HepG2 (cell line): ENCODE measurements at regions not wholly inside any gene's neighbourhood (a gene's known extent, or its start where the extent isn't known, plus 50 kb on each side); places are given as distances from the start of the nearest gene placed in this dataset.

Experiments
- ATAC-seq: fragments of 200-7000 bp; cut with Tn5 transposase; 3 replicates; pipeline ENCODE4 v1.9.1; 2020; ENCODE audit warnings: mild to moderate bottlenecking, moderate library complexity
- BruUV-seq: library from RNA; stranded (reverse); fragments of 400-500 nt; replicated peaks from 2 replicates; lab custom pipeline; 2021; lab: Mats Ljungman, UMichigan
- CTCF ChIA-PET: fragments of 300-600 bp; formaldehyde crosslinking; extraction: SDS; loops from one replicate; lab custom pipeline; 2021; ENCODE audit warnings: low total read pairs, inconsistent platforms, low intra/inter-chr PET ratio; lab: Yijun Ruan, JAX
- POLR2A ChIA-PET: fragments of 350-600 bp; sonication (Branson Sonifier 250); formaldehyde crosslinking; loops from one replicate; lab custom pipeline; 2020; ENCODE audit warnings: antibody characterized with exemption, inconsistent platforms; lab: Yijun Ruan, JAX
- DNase-seq: peaks from one replicate; pipeline ENCODE4 v3.0.0-alpha.2; 2015; ENCODE audit warnings: low spot score
- FAIRE-seq: peaks from 3 replicates; lab custom pipeline; 2011; peaks lifted over from hg19 to GRCh38; lab: Jason Lieb, UNC
- H2AFZ ChIP-seq: one replicate; pipeline ENCODE4 v1.6.1; 2011; ENCODE audit warnings: low read length, inconsistent platforms
- H3K27ac ChIP-seq: fragments of 300-600 bp; 3 replicates; pipeline ENCODE4 v1.8.0; 2011; ENCODE audit warnings: mixed run types, mild to moderate bottlenecking, mixed read lengths, low read length, inconsistent platforms; ENCODE audit not compliant: insufficient read depth; ENCODE audit errors: extremely low read length
- H3K27me3 ChIP-seq, 2 experiments: fragments of 200-600 bp in 1 of 2; 2 replicates in 1 of 2; 3 replicates in 1 of 2; pipeline versions ENCODE4 v1.6.0 to v1.8.0; 2011; ENCODE audit warnings: low read length in 2 of 2, mild to moderate bottlenecking in 2 of 2, moderate library complexity in 2 of 2, inconsistent platforms in 1 of 2; ENCODE audit not compliant: insufficient read depth in 2 of 2, control insufficient read depth in 1 of 2
- H3K36me3 ChIP-seq, 2 experiments: fragments of 200-600 bp in 1 of 2; replicated peaks in 1 of 2; 2 replicates in 1 of 2; 3 replicates in 1 of 2; pipeline versions ENCODE4 v1.5.1 to v1.8.0; 2011; ENCODE audit warnings: low read length in 2 of 2, inconsistent platforms in 1 of 2; ENCODE audit not compliant: insufficient read depth in 2 of 2, control insufficient read depth in 1 of 2
- H3K4me1 ChIP-seq: 2 replicates; pipeline ENCODE4 v1.5.1; 2012; ENCODE audit warnings: low read length, inconsistent platforms; ENCODE audit not compliant: insufficient read depth
- H3K4me2 ChIP-seq: 2 replicates; pipeline ENCODE4 v1.6.0; 2011; ENCODE audit warnings: low read depth, low read length, inconsistent platforms
- H3K4me3 ChIP-seq, 3 experiments: fragments of 200-600 bp in 1 of 3; sonication (generic), shearing (Covaris generic) in 1 of 3; replicated peaks in 1 of 3; 2 replicates each; pipeline ENCODE4 v1.5.1; 2011 to 2016; ENCODE audit warnings: low read length in 3 of 3, inconsistent platforms in 2 of 3, low read depth in 2 of 3, mild to moderate bottlenecking in 2 of 3, control low read depth in 1 of 3, mixed read lengths in 1 of 3; ENCODE audit not compliant: insufficient read depth in 1 of 3
- H3K79me2 ChIP-seq: one replicate; pipeline ENCODE4 v1.6.1; 2011; ENCODE audit warnings: low read length, inconsistent platforms; ENCODE audit not compliant: insufficient read depth
- H3K9ac ChIP-seq: 2 replicates; pipeline ENCODE4 v1.6.0; 2011; ENCODE audit warnings: mild to moderate bottlenecking, low read depth, low read length, inconsistent platforms; ENCODE audit not compliant: insufficient read depth
- H3K9me3 ChIP-seq: 2 replicates; pipeline ENCODE4 v1.5.1; 2012; ENCODE audit warnings: mild to moderate bottlenecking, low read length
- H4K20me1 ChIP-seq: 2 replicates; pipeline ENCODE4 v1.6.0; 2011; ENCODE audit warnings: inconsistent platforms, mild to moderate bottlenecking, low read length, moderate library complexity; ENCODE audit not compliant: insufficient read depth
- MAFG ChIP-seq: sonication (generic); formaldehyde crosslinking; IDR thresholded peaks from 2 replicates; pipeline ENCODE4 v1.5.1; 2020; ENCODE audit warnings: mild to moderate bottlenecking, missing genetic modification reagents
- MEIS1 ChIP-seq: sonication (generic); formaldehyde crosslinking; IDR thresholded peaks from 2 replicates; pipeline ENCODE4 v1.9.0; 2021; ENCODE audit warnings: mild to moderate bottlenecking, missing genetic modification reagents, moderate library complexity, borderline replicate concordance
- MEIS2 ChIP-seq: sonication (generic); formaldehyde crosslinking; IDR thresholded peaks from 2 replicates; pipeline ENCODE4 v1.9.0; 2021; ENCODE audit warnings: mild to moderate bottlenecking, missing genetic modification reagents
- PPARG ChIP-seq: conservative IDR thresholded peaks from 2 replicates; pipeline ENCODE4 v1.6.1; 2016; ENCODE audit warnings: missing biosample characterization, missing genetic modification reagents
- SATB2 ChIP-seq: sonication (generic); formaldehyde crosslinking; IDR thresholded peaks from 2 replicates; pipeline ENCODE4 v1.5.0; 2020; ENCODE audit warnings: missing genetic modification reagents
- SP4 ChIP-seq: sonication (generic); formaldehyde crosslinking; IDR thresholded peaks from 2 replicates; pipeline ENCODE4 v1.8.1; 2023; ENCODE audit warnings: mild to moderate bottlenecking, missing genetic modification reagents
- TMF1 ChIP-seq: sonication (generic); formaldehyde crosslinking; IDR thresholded peaks from 2 replicates; pipeline ENCODE4 v1.8.1; 2022; ENCODE audit warnings: low read depth, missing genetic modification reagents
- ZMYM2 ChIP-seq: sonication (generic); formaldehyde crosslinking; IDR thresholded peaks from 2 replicates; pipeline ENCODE4 v1.8.0; 2022; ENCODE audit warnings: mild to moderate bottlenecking, missing genetic modification reagents
- ZNF207 ChIP-seq: fragments of 450-650 bp; IDR thresholded peaks from 2 replicates; pipeline ENCODE4 v1.6.1; 2016; ENCODE audit warnings: antibody characterized with exemption, borderline replicate concordance
- ZNF274 ChIP-seq: sonication (generic); formaldehyde crosslinking; IDR thresholded peaks from 2 replicates; pipeline ENCODE4 v1.5.1; 2020; ENCODE audit warnings: mild to moderate bottlenecking, missing genetic modification reagents
- ZNF451 ChIP-seq: sonication (generic); formaldehyde crosslinking; IDR thresholded peaks from 2 replicates; pipeline ENCODE4 v1.5.0; 2020; ENCODE audit warnings: mild to moderate bottlenecking, missing genetic modification reagents
- ZNF598 ChIP-seq: sonication (generic); formaldehyde crosslinking; IDR thresholded peaks from 2 replicates; pipeline ENCODE4 v1.5.1; 2020; ENCODE audit warnings: mild to moderate bottlenecking, missing genetic modification reagents, borderline replicate concordance
- WGBS: methylation state at CpG from one replicate; pipeline ENCODE4 v1.1.6; 2017; ENCODE audit warnings: low lambda C conversion rate; 5-methylcytosine and 5-hydroxymethylcytosine counted together
- in situ Hi-C: cut with HindIII; loops from 2 replicates; pipeline ENCODE4 v1.10.0; 2017; ENCODE audit warnings: low pct_unique_long_range_greater_than_20kb; ENCODE audit not compliant: extremely low pct_ligation_motif_present
- intact Hi-C: fragments of 100-400 bp; cut with micrococcal nuclease; formaldehyde crosslinking; loops from one replicate; pipeline ENCODE4 v1.10.0; 2022; ENCODE audit not compliant: unreplicated experiment
- TF ChIP-seq, protein P1 (sequence below): sonication (generic); formaldehyde crosslinking; IDR thresholded peaks from 2 replicates; pipeline ENCODE4 v1.8.1; 2022; ENCODE audit warnings: low read depth, mild to moderate bottlenecking, missing genetic modification reagents
- TF ChIP-seq, protein P2 (sequence below): sonication (generic); formaldehyde crosslinking; IDR thresholded peaks from 2 replicates; pipeline ENCODE4 v1.5.1; 2020; ENCODE audit warnings: missing genetic modification reagents, mild to moderate bottlenecking, borderline replicate concordance
- TF ChIP-seq, protein P3 (sequence below): sonication (generic); formaldehyde crosslinking; conservative IDR thresholded peaks from 2 replicates; pipeline ENCODE4 v1.8.0; 2022; ENCODE audit warnings: low read depth, missing genetic modification reagents

DNA sequence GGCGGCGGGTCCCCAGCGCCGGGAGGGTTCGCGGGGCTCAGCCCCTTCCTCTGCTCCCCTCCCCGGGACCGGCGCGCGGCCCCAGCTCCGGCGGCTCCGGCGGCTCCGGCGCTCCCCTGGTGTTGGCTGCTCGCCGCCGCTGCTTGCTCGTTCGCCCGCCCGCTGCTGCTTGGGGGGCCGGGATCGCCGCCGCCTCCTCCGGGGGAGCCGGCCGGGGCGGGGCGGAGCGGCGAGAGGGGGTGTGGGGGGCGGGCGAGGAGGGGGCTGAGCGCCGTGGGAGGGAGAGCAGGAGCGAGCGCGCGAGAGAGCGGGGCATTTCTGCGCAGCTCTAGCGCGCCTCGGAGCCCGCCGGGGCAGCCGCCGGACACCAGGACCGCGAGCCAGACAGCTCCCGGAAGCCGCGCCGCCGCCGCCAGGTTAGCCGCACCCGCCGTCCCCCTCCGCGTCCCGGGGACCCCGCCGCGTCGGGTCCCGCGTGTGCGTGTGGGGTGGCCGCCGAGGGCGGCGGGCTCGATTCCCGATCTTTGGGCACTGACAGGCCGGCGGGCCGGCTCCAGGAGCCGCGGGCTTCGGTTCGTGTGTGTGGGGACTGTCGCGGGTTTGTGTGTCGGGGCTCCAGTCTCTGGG lies 62.0 kb upstream of the EPB41L1 start (continued):
- TF ChIP-seq, protein P1, sequence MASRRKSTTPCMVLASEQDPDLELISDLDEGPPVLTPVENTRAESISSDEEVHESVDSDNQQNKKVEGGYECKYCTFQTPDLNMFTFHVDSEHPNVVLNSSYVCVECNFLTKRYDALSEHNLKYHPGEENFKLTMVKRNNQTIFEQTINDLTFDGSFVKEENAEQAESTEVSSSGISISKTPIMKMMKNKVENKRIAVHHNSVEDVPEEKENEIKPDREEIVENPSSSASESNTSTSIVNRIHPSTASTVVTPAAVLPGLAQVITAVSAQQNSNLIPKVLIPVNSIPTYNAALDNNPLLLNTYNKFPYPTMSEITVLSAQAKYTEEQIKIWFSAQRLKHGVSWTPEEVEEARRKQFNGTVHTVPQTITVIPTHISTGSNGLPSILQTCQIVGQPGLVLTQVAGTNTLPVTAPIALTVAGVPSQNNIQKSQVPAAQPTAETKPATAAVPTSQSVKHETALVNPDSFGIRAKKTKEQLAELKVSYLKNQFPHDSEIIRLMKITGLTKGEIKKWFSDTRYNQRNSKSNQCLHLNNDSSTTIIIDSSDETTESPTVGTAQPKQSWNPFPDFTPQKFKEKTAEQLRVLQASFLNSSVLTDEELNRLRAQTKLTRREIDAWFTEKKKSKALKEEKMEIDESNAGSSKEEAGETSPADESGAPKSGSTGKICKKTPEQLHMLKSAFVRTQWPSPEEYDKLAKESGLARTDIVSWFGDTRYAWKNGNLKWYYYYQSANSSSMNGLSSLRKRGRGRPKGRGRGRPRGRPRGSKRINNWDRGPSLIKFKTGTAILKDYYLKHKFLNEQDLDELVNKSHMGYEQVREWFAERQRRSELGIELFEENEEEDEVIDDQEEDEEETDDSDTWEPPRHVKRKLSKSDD (CRISPR knock-in tag) = 0 out of 2 replicates have a peak, but pooled peaks have one; percentile 20
- TF ChIP-seq ZNF598 (CRISPR knock-in tag) (no peak), MEIS2 (CRISPR knock-in tag) (0 out of 2 replicates have a peak, but pooled peaks have one; percentile 31), MAFG (CRISPR knock-in tag) (no peak), ZNF451 (CRISPR knock-in tag) (0 out of 2 replicates have a peak, but pooled peaks have one; percentile 24), PPARG (CRISPR knock-in tag) (no peak), TMF1 (CRISPR knock-in tag) (no peak)

DNA sequence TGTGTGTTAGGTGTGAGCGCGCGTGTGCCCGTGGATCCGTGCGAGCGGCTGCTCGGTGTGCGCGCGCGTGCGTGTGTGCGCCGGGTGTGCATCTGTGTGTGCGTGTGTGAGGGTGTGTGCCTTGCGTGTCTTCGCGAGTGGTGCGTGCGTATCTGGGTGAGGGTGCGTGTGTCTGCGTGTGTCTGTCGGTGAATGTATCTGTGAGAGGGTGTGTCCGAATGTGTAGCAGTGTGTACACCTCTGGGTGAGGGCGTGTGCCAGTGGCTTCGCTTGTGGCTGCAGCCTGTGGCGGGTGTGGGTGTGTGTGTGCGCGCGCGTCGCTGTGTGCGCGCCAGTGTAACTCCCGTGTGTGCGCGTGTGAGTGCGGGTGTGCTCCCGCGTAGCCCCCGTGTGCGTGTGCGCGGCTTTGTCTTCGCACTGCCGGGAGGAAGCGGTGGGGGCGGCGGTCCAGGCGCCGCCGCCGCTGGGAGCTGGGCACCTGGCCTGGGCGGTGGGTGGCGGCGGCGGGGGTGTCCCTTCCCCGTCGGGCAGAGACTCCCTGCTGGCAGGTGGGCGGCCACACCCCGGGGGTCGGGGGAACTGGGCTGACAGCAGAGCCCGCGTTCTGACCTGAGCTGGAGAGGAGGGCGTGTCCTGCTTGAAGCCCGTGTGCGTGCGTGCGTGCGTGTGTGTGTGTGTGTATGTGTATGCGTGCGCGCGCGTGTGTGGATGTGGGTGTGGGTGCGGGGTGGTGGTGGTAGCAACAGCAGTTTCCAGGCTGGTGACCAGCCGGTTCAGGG lies 61.3 kb upstream of the EPB41L1 start:
- CTCF ChIA-PET = no interaction called here
- ATAC-seq = peak; percentile 43
- H3K9me3 ChIP-seq = no peaks in the 10 kb centered on the region
- H3K27me3 ChIP-seq = peaks cover 20 to 75% of the 10 kb centered on the region in 2 experiments
- no peak overlapping the region for H3K9ac ChIP-seq
- POLR2A ChIA-PET = interaction anchor here (0.8 kb wide), 1 partner anchor 23 kb away, joined by 3 read pairs; no protein-coding TSS in a partner anchor
- no peaks in the 10 kb centered on the region for H4K20me1 ChIP-seq
- peak overlapping the region; percentile 49 to 78 (median 51) for H3K4me3 ChIP-seq
- in situ Hi-C loops = no loop called here
- BruUV-seq = no TSS peak
- intact Hi-C loops = no loop called here
- no peaks in the 10 kb centered on the region for H3K79me2 ChIP-seq
- H3K27ac ChIP-seq = no peak overlapping the region
- H3K36me3 ChIP-seq = no peaks in the 10 kb centered on the region
- 3% methylated on average over 47 of the region's 78 CpGs for WGBS
- peak overlapping the region; percentile 84 for H3K4me2 ChIP-seq
- H2AFZ ChIP-seq = no peak overlapping the region
- FAIRE-seq = no peak
- peaks cover 12% of the 10 kb centered on the region for H3K4me1 ChIP-seq
- no peak for DNase-seq
- TF ChIP-seq SP4 = peak; percentile 52; the same call in 1 of the 2 replicates
- no peak for TF ChIP-seq SATB2 (CRISPR knock-in tag)
- peak; percentile 63 for TF ChIP-seq ZNF274
- TF ChIP-seq MEIS1 = 0 out of 2 replicates have a peak, but pooled peaks have one; percentile 51
- no peak for TF ChIP-seq ZMYM2 (CRISPR knock-in tag)
- TF ChIP-seq ZNF207 = no peak
- TF ChIP-seq, protein P2, sequence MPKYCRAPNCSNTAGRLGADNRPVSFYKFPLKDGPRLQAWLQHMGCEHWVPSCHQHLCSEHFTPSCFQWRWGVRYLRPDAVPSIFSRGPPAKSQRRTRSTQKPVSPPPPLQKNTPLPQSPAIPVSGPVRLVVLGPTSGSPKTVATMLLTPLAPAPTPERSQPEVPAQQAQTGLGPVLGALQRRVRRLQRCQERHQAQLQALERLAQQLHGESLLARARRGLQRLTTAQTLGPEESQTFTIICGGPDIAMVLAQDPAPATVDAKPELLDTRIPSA = no peak
- TF ChIP-seq, protein P3, sequence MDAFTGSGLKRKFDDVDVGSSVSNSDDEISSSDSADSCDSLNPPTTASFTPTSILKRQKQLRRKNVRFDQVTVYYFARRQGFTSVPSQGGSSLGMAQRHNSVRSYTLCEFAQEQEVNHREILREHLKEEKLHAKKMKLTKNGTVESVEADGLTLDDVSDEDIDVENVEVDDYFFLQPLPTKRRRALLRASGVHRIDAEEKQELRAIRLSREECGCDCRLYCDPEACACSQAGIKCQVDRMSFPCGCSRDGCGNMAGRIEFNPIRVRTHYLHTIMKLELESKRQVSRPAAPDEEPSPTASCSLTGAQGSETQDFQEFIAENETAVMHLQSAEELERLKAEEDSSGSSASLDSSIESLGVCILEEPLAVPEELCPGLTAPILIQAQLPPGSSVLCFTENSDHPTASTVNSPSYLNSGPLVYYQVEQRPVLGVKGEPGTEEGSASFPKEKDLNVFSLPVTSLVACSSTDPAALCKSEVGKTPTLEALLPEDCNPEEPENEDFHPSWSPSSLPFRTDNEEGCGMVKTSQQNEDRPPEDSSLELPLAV (CRISPR knock-in tag) = no peak
